OCI-M2 (cell line): ENCODE measurements at regions not wholly inside any gene's neighbourhood (a gene's known extent, or its start where the extent isn't known, plus 50 kb on each side); places are given as distances from the start of the nearest gene placed in this dataset.

Source experiments
- DNase-seq: peaks from one replicate; lab custom pipeline; 2025; ENCODE audit not compliant: unreplicated experiment; lab: John Stamatoyannopoulos, UW

- no peak for DNase-seq
Observed at GRCh38 chr7:118563311-118563710, 338.8 kb downstream of the ANKRD7 start.

- no peak for DNase-seq
Observed at GRCh38 chr7:118572604-118573003, 348.1 kb downstream of the ANKRD7 start.

GRCh38 chr7:118573085-118573484, 348.6 kb downstream of the ANKRD7 start:
- no peak for DNase-seq

GRCh38 chr7:118575393-118575948, 351.0 kb downstream of the ANKRD7 start:
- no peak for DNase-seq

- peak; percentile 88 for DNase-seq
Observed at GRCh38 chr7:118580743-118581382, 356.4 kb downstream of the ANKRD7 start.

GRCh38 chr7:118583641-118584040, 359.1 kb downstream of the ANKRD7 start:
- no peak for DNase-seq

DNA sequence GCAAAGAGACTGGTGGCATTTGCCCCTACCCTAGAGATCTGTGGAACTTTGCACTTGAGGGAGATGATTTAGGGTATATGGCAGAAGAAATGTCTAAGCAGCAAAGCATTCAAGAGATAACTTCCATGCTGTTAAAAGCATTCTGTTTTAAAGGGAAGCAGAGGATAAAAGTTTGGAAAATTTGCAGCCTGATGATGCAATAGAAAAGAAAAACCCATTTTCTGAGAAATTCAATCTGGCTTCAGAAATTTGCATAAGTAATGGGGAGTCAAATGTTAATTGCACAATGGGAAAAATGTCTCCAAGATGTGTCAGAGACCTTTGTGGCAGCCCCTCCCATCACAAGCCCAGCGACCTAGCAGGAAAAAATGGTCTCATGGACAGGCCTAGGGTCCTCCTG, 361.7 kb downstream of the ANKRD7 start:
- DNase-seq: no peak

- no peak for DNase-seq
Observed at GRCh38 chr7:118590107-118590506, 365.6 kb downstream of the ANKRD7 start.

DNA sequence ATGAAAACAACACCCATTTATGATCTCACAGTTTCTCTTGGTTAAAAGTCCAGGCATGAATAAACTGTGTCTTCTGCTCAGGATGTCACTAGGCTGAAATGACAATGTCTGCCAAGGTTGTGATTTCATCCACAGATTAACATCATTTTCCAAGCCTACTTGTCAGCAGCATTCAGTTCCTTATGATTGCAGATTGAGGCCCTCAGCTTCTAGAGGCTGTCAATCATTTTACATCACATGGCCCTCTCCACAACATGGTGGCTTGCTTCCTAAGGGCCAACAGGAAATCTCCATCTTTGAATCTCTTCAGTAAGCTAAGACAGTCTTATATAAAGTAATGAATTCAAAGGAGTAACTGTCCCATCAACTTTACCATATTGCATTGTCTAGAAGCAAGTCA, 377.6 kb downstream of the ANKRD7 start:
- no peak for DNase-seq

- no peak for DNase-seq
Observed at GRCh38 chr7:118606602-118607001, 382.1 kb downstream of the ANKRD7 start.

DNA sequence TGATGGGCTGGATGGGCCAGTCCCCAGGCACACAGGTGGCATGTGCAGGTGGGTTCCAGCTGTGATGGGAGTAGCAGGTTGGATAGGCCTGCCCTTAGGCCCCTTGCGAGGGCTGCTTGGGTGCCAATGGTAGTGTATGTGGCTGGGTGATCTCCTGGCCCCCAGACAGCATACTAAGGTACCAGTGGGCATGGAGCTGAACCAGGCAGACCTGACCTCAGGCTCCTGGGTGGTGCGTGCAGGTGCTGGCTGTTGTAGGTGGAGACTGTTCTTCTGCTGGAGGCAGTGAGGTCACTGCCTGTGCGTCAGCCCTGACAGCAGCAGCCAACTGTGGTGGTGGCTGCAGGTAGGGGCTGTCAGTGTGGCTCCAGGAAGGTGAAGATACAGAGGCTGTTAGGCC, 384.7 kb downstream of the ANKRD7 start:
- DNase-seq: no peak

- no peak for DNase-seq
Observed at GRCh38 chr7:118615681-118616080, 391.2 kb downstream of the ANKRD7 start.

- no peak for DNase-seq
Observed at GRCh38 chr7:118621810-118622360, 397.4 kb downstream of the ANKRD7 start.

GRCh38 chr7:118626739-118627138, 402.2 kb downstream of the ANKRD7 start:
- DNase-seq: no peak

- no peak for DNase-seq
Observed at GRCh38 chr7:118627467-118627866, 403.0 kb downstream of the ANKRD7 start.

DNA sequence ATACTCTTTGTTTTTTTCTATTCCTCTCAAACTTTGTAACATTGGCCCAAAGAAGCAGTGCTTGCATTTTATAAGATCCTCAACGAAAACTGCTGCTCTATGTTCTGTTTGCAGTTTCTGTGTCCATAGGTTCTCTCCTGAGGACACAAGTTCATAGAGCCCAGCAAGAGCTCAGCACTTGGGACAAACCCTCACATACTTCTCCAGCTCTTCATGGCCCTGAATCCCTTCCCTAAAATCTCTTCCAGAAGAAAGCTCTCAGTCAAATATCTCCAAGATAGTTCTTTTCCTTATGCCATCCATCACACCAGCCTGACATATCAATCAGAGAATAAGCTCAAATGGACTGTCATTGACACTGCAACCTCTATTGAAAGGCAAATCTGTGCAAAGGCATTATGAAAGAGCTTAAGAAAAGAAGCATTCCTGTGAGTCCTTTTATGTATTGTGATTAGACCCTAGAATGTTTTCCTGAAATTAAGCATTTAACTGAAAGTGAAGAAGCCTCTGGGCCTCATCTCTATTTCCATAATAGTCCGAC, 405.5 kb downstream of the ANKRD7 start:
- no peak for DNase-seq

DNA sequence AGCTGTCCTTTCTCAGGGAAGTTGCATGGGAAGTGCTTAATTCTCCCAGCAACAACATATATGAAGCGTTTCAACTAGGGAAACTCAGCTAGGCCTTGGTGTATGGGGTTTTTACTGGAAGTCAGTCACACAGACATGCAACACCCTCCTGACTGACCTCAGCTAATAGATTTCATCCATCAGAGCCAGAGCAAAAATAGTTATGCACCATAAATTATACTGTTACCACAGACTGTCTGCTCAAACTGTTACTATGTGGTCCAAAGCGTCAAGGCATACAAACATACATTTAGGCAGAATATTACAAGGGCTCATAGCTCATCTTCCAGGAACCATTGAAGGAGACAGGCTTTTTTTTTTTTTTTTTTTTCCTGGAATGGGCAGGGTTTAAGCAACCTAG, 417.9 kb downstream of the ANKRD7 start:
- DNase-seq: no peak

DNA sequence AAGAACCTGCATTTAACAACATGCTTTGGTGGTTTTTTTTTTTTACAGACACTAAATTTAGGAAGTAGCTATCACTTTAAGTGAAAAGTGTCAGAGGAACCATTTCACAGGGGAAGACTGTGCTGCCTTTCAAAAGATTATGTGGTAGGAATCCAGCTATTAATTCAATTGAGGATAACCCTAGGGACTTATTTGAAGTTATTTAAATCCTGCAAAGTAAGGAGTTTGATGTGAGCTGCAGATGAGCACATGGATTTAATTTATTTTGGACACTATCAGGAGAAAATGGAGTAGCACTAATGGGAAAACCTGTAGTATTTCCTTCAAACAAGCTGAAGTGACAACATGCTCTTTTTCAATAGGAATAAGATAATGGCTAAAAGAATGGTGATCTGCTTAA, 419.8 kb downstream of the ANKRD7 start:
- no peak for DNase-seq

GRCh38 chr7:118648002-118648401, 423.5 kb downstream of the ANKRD7 start:
- DNase-seq: no peak

DNA sequence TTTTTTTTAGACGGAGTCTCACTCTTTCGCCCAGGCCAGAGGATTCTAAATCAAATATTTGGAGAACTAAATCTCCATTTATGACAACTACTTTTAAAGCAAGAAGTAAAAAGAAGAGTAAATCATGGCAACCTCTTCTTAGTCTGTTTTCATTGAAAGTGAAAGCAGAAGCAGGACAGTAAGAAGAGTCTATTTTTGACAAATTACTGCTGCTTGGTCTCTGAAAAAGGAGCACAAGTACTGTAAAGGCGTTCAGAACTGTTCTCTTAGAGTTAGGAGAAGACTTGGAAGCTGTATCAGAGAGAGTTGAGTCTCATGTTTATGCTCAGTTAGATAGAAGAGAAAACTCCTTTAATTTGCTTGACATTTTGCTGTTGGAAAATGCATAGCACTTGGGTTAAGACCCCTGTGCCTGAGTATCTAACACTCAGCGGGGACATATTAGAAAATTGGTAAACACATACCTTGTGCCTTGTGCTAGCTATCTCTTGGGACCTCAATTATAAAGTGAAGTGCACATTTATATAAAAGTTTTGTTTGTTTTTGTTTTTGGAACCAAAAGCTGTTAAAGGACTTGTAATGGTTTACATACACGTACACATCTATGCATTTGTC, 433.0 kb downstream of the ANKRD7 start:
- DNase-seq: no peak

DNA sequence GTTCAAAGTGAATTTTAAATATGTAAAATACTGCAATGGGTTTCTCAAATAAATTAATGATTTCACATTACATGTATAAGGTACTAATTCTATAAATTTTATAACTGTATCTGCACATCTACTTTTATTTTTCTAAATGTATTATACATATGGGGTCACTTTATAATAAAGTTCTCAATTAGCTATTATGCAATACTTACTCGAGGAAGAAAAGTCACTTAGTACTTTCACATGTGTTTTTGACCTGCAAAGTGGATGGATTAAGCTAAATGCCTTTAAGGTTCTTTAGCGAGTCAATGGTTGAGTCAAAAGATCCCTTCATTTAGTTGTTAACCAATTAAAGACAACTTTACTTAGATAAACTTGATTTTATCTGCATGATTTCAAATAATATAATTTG, 437.8 kb downstream of the ANKRD7 start:
- DNase-seq: no peak

- DNase-seq: no peak
Observed at GRCh38 chr7:118664498-118664897, 440.0 kb downstream of the ANKRD7 start.
